Uterus (tissue), 2 donors: ENCODE measurements at regions not wholly inside any gene's neighbourhood (a gene's known extent, or its start where the extent isn't known, plus 50 kb on each side); places are given as distances from the start of the nearest gene placed in this dataset.

ENCODE experiments used
- POLR2A ChIP-seq, 2 donors: fragments of 450-650 bp; IDR thresholded peaks; one replicate each; pipeline ENCODE4 v1.6.1; 2016; ENCODE audit warnings: antibody characterized with exemption in 2 of 2, mild to moderate bottlenecking in 1 of 2, moderate library complexity in 1 of 2
- TF ChIP-seq, protein P1 (sequence below), 4 experiments: fragments of 200-600 bp in 2 of 4; fragments of 450-650 bp in 2 of 4; sonication (generic) in 2 of 4; IDR thresholded peaks; one replicate each; pipeline ENCODE4 v1.5.1; 2016 to 2019; ENCODE audit warnings: antibody characterized with exemption in 4 of 4, mild to moderate bottlenecking in 2 of 4, moderate library complexity in 1 of 4

DNA sequence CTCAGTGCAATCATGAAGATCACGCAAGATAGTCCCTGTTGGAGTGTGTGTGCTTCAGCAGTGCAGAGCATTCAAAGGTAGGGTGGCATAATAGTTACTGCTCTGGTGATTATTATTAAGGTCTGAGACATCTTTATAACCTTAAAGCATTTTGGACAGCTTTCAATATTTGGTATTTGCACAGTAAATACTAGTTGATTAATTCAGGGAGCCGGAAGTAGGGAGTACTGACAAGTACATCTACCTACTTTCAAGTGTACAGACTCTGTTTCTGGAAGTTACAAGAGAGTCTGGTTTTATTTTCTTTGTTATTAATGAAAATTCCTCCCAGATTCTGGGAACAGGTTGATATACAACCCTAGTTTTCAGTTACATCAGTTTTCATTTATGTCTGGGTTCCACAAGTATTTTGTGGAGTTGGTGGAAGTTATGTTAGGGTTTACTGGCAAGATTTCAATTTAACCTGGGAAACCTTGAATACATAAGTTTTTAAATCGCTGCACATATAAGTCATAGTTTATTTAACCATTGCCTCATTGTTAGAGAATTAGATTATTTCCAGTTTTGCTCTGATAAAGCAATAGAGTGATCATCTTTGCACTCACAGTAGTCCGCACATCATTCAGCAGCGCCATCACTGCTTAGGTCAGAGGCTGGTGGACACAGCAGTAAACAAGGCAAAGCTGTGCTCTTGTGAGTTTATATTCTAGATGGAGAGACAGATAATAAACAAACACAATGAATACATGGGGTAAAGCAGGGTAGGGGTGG, 366.6 kb downstream of the REEP3 start:
- TF ChIP-seq POLR2A (IDR thresholded peaks at IDR 0.05) = no peak
- TF ChIP-seq, protein P1, sequence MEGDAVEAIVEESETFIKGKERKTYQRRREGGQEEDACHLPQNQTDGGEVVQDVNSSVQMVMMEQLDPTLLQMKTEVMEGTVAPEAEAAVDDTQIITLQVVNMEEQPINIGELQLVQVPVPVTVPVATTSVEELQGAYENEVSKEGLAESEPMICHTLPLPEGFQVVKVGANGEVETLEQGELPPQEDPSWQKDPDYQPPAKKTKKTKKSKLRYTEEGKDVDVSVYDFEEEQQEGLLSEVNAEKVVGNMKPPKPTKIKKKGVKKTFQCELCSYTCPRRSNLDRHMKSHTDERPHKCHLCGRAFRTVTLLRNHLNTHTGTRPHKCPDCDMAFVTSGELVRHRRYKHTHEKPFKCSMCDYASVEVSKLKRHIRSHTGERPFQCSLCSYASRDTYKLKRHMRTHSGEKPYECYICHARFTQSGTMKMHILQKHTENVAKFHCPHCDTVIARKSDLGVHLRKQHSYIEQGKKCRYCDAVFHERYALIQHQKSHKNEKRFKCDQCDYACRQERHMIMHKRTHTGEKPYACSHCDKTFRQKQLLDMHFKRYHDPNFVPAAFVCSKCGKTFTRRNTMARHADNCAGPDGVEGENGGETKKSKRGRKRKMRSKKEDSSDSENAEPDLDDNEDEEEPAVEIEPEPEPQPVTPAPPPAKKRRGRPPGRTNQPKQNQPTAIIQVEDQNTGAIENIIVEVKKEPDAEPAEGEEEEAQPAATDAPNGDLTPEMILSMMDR (IDR thresholded peaks at IDR 0.05) = no peak
